GM12864 (cell line): ENCODE measurements at regions not wholly inside any gene's neighbourhood (a gene's known extent, or its start where the extent isn't known, plus 50 kb on each side); places are given as distances from the start of the nearest gene placed in this dataset.

Experiments
- DNase-seq: peaks from one replicate; pipeline ENCODE4 v3.0.0-alpha.2; 2011; ENCODE audit warnings: low read depth
- H3K4me3 ChIP-seq: 2 replicates; pipeline ENCODE4 v1.5.1; 2011; ENCODE audit warnings: mild to moderate bottlenecking, low read depth, low read length, control low read depth
- TF ChIP-seq, protein P1 (sequence below): IDR thresholded peaks from 2 replicates; pipeline ENCODE4 v1.5.1; 2011; ENCODE audit warnings: low read depth, mild to moderate bottlenecking, moderate library complexity, low read length, control low read depth, inconsistent platforms; ENCODE audit errors: missing control alignments

DNA sequence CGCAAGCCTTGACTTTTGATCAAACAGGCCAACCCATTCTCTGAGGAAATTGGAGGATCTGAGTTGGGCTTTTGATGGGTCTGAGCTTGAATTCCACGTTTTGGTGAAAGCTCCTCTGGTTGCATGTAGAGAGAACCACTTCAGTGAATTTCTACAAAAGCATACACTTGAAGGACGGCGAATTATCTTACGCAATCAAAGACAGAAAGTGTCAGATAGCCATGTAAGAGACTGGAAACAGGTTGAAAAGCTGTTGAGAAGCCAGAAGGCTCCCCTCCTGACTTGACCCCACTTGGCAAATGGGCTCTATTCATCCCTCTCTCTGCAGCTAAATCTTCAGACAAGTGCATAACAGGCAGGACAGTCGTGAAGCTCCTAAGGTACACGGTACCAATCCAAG lies 809.1 kb downstream of the BCL11B start:
- H3K4me3 ChIP-seq = no peak overlapping the region
- DNase-seq = no peak
- TF ChIP-seq, protein P1, sequence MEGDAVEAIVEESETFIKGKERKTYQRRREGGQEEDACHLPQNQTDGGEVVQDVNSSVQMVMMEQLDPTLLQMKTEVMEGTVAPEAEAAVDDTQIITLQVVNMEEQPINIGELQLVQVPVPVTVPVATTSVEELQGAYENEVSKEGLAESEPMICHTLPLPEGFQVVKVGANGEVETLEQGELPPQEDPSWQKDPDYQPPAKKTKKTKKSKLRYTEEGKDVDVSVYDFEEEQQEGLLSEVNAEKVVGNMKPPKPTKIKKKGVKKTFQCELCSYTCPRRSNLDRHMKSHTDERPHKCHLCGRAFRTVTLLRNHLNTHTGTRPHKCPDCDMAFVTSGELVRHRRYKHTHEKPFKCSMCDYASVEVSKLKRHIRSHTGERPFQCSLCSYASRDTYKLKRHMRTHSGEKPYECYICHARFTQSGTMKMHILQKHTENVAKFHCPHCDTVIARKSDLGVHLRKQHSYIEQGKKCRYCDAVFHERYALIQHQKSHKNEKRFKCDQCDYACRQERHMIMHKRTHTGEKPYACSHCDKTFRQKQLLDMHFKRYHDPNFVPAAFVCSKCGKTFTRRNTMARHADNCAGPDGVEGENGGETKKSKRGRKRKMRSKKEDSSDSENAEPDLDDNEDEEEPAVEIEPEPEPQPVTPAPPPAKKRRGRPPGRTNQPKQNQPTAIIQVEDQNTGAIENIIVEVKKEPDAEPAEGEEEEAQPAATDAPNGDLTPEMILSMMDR = no peak

DNA sequence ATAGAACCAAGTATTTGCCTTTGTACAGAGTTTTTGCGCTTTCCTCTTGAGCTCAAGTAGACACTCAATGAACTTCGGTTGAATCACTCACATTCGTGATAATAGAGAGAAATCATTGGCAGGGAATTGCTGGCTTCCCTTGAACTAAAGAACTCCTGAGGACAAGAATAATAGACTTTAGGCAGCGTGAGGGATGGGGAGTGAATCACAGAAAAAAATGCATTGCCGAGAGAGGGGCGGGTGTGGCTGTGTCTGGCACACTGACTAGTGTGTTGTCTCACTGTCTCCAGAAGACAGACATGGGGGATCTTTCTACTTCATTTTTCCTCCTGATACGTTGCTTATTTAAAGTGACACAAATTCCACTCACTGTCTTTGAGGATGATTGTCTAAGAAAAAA lies 805.2 kb downstream of the BCL11B start:
- TF ChIP-seq, protein P1 = no peak
- H3K4me3 ChIP-seq = no peak overlapping the region
- no peak for DNase-seq

DNA sequence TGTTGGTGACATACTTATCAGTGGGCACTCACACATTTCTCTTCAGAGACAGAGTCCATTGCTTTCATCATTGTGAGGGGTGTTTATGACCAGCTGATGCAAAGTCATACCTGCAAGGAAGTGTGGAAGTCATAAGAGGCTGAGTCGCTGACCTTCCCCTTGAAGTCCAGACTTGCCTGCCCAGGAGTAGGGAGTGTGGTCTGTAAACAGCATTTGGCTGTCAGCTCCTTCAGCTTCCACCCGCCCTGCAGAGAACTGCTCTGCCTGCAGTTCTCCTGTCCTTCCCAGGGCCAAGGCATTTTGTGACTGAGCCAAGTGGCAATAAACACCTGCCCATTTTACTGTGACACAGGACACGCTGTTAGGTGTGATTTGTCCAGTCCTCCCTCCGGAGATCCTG lies 801.3 kb downstream of the BCL11B start:
- no peak for DNase-seq
- H3K4me3 ChIP-seq = no peak overlapping the region
- TF ChIP-seq, protein P1 = no peak

- H3K4me3 ChIP-seq = no peak overlapping the region
- DNase-seq = no peak
- TF ChIP-seq, protein P1 = no peak
Observed at GRCh38 chr14:98474900-98475299, 797.1 kb downstream of the BCL11B start.

GRCh38 chr14:98477935-98478334 lies 794.1 kb downstream of the BCL11B start:
- DNase-seq = no peak
- H3K4me3 ChIP-seq = no peak overlapping the region
- TF ChIP-seq, protein P1 = no peak

GRCh38 chr14:98489115-98489514 lies 782.9 kb downstream of the BCL11B start:
- TF ChIP-seq, protein P1 = no peak
- no peak overlapping the region for H3K4me3 ChIP-seq
- DNase-seq = no peak

GRCh38 chr14:98494582-98494981 lies 777.4 kb downstream of the BCL11B start:
- no peak for DNase-seq
- no peak overlapping the region for H3K4me3 ChIP-seq
- TF ChIP-seq, protein P1 = no peak
